Suprapubic skin (tissue), 4 donors: ENCODE measurements at regions not wholly inside any gene's neighbourhood (a gene's known extent, or its start where the extent isn't known, plus 50 kb on each side); places are given as distances from the start of the nearest gene placed in this dataset.

Experiments
- DNase-seq, 2 donors: peaks; one replicate each; pipeline ENCODE4 v3.0.0-alpha.2; 2019; ENCODE audit warnings: low spot score in 2 of 2
- H3K27ac ChIP-seq: fragments of 200-600 bp; sonication (generic); one replicate; pipeline ENCODE4 v1.5.1; 2019
- H3K27me3 ChIP-seq: fragments of 200-600 bp; sonication (generic); one replicate; pipeline ENCODE4 v1.5.1; 2019
- H3K36me3 ChIP-seq: fragments of 200-600 bp; sonication (generic); one replicate; pipeline ENCODE4 v1.5.1; 2019
- H3K4me1 ChIP-seq: fragments of 200-600 bp; sonication (generic); one replicate; pipeline ENCODE4 v1.5.1; 2019
- H3K4me3 ChIP-seq: fragments of 200-600 bp; sonication (generic); one replicate; pipeline ENCODE4 v1.5.1; 2019; ENCODE audit warnings: mild to moderate bottlenecking
- H3K9me3 ChIP-seq: fragments of 200-600 bp; sonication (generic); one replicate; pipeline ENCODE4 v1.5.1; 2019
- EP300 ChIP-seq: sonication (generic); formaldehyde crosslinking; IDR thresholded peaks from one replicate; pipeline ENCODE4 v1.6.1; 2017; ENCODE audit warnings: antibody characterized with exemption
- POLR2A ChIP-seq, 2 donors: fragments of 450-650 bp; IDR thresholded peaks; one replicate each; pipeline ENCODE4 v1.6.1; 2017; ENCODE audit warnings: antibody characterized with exemption in 2 of 2, mild to moderate bottlenecking in 2 of 2, moderate library complexity in 2 of 2
- POLR2AphosphoS5 ChIP-seq, 3 donors: sonication (generic); formaldehyde crosslinking; IDR thresholded peaks; one replicate each; pipeline ENCODE4 v1.6.1; 2017; ENCODE audit warnings: antibody characterized with exemption in 3 of 3
- WGBS: methylation state at CpG from one replicate; pipeline ENCODE4 v1.1.5; 2018; 5-methylcytosine and 5-hydroxymethylcytosine counted together
- TF ChIP-seq, protein P1 (sequence below), 2 donors: fragments of 200-600 bp in 1 of 2; fragments of 450-650 bp in 1 of 2; sonication (generic) in 1 of 2; IDR thresholded peaks; one replicate each; pipeline ENCODE4 v1.5.1; 2016 to 2019; ENCODE audit warnings: antibody characterized with exemption in 2 of 2, mild to moderate bottlenecking in 1 of 2, moderate library complexity in 1 of 2

- Histone ChIP-seq H3K9me3 (no peaks in the 10 kb centered on the region), H3K27me3 (peaks cover 14% of the 10 kb centered on the region), H3K27ac (no peak overlapping the region), H3K4me3 (no peak overlapping the region), H3K36me3 (no peaks in the 10 kb centered on the region), H3K4me1 (no peaks in the 10 kb centered on the region)
- TF ChIP-seq POLR2A (IDR thresholded peaks at IDR 0.05) (no peak), POLR2AphosphoS5 (IDR thresholded peaks at IDR 0.05) (no peak)
- TF ChIP-seq, protein P1, sequence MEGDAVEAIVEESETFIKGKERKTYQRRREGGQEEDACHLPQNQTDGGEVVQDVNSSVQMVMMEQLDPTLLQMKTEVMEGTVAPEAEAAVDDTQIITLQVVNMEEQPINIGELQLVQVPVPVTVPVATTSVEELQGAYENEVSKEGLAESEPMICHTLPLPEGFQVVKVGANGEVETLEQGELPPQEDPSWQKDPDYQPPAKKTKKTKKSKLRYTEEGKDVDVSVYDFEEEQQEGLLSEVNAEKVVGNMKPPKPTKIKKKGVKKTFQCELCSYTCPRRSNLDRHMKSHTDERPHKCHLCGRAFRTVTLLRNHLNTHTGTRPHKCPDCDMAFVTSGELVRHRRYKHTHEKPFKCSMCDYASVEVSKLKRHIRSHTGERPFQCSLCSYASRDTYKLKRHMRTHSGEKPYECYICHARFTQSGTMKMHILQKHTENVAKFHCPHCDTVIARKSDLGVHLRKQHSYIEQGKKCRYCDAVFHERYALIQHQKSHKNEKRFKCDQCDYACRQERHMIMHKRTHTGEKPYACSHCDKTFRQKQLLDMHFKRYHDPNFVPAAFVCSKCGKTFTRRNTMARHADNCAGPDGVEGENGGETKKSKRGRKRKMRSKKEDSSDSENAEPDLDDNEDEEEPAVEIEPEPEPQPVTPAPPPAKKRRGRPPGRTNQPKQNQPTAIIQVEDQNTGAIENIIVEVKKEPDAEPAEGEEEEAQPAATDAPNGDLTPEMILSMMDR (IDR thresholded peaks at IDR 0.05), result no peak
- DNase-seq, result peak in 1 of 2 donors; percentile 11
- WGBS, result 92% methylated on average over 4 of the region's 4 CpGs
These were observed 172.3 kb upstream of the AFDN start for GRCh38 chr6:167654389-167654788.

- no peaks in the 10 kb centered on the region for H3K36me3 ChIP-seq
- H3K4me1 ChIP-seq, result no peaks in the 10 kb centered on the region
- DNase-seq, result no peak
- H3K4me3 ChIP-seq, result no peak overlapping the region
- H3K27ac ChIP-seq, result no peak overlapping the region
- H3K27me3 ChIP-seq, result peaks cover 5% of the 10 kb centered on the region
- 88% methylated on average over 4 of the region's 4 CpGs for WGBS
- TF ChIP-seq POLR2A (IDR thresholded peaks at IDR 0.05) (no peak), EP300 (no peak), POLR2AphosphoS5 (IDR thresholded peaks at IDR 0.05) (no peak)
- TF ChIP-seq, protein P1 (IDR thresholded peaks at IDR 0.05), result no peak
- no peaks in the 10 kb centered on the region for H3K9me3 ChIP-seq
These were observed 171.4 kb upstream of the AFDN start for GRCh38 chr6:167655174-167655821.

- TF ChIP-seq EP300 (no peak), POLR2AphosphoS5 (IDR thresholded peaks at IDR 0.05) (no peak), POLR2A (IDR thresholded peaks at IDR 0.05) (no peak)
- TF ChIP-seq, protein P1 (IDR thresholded peaks at IDR 0.05), result no peak
- no peak for DNase-seq
- WGBS, result 99% methylated on average over 5 of the region's 5 CpGs
These were observed 168.6 kb upstream of the AFDN start for GRCh38 chr6:167658106-167658505.

DNA sequence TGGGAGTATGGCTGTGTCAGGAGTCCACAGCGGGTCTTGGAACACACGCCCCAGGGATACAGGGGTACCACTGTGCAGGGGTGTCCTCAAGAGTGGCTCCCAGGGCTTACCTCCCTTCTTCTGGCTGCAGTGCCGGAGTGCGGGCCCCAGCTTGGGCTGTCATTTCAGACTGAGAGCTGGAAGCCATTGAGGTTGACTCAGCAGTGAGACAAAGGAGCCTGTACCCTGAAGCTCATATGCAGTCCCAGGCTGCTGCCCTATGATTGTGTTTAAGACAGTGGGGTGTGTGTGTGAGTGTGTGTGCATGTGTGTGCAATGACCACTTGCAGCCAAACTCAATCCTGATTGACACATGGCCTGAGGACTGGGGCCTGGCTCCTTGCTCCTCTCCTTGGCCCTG, 167.7 kb upstream of the AFDN start:
- TF ChIP-seq POLR2AphosphoS5 (IDR thresholded peaks at IDR 0.05), result no peak
- TF ChIP-seq, protein P1 (IDR thresholded peaks at IDR 0.05), result no peak
- TF ChIP-seq POLR2A (IDR thresholded peaks at IDR 0.05), result no peak
- TF ChIP-seq EP300, result no peak
- no peaks in the 10 kb centered on the region for H3K36me3 ChIP-seq
- H3K4me1 ChIP-seq, result no peaks in the 10 kb centered on the region
- 87% methylated on average over 4 of the region's 4 CpGs for WGBS
- DNase-seq, result peak in 1 of 2 donors; percentile 25
- no peak overlapping the region for H3K4me3 ChIP-seq
- H3K27ac ChIP-seq, result no peak overlapping the region
- peaks cover 7% of the 10 kb centered on the region for H3K27me3 ChIP-seq
- H3K9me3 ChIP-seq, result no peaks in the 10 kb centered on the region

More at GRCh38 chr6:167658106-167658505, 168.6 kb upstream of the AFDN start:
- H3K27ac ChIP-seq, result no peak overlapping the region
- no peaks in the 10 kb centered on the region for H3K9me3 ChIP-seq
- peaks cover 7% of the 10 kb centered on the region for H3K27me3 ChIP-seq
- H3K4me1 ChIP-seq, result no peaks in the 10 kb centered on the region
- H3K36me3 ChIP-seq, result no peaks in the 10 kb centered on the region
- no peak overlapping the region for H3K4me3 ChIP-seq

- no peaks in the 10 kb centered on the region for H3K36me3 ChIP-seq
- H3K4me1 ChIP-seq, result no peaks in the 10 kb centered on the region
- WGBS, result 61% methylated on average over 4 of the region's 4 CpGs
- DNase-seq, result no peak
- H3K4me3 ChIP-seq, result no peak overlapping the region
- H3K27me3 ChIP-seq, result peaks cover 7% of the 10 kb centered on the region
- no peaks in the 10 kb centered on the region for H3K9me3 ChIP-seq
- no peak overlapping the region for H3K27ac ChIP-seq
- TF ChIP-seq EP300 (no peak), POLR2A (IDR thresholded peaks at IDR 0.05) (no peak), POLR2AphosphoS5 (IDR thresholded peaks at IDR 0.05) (no peak)
- TF ChIP-seq, protein P1 (IDR thresholded peaks at IDR 0.05), result no peak
These were observed 166.3 kb upstream of the AFDN start for GRCh38 chr6:167660424-167660823.
